A673 (cell line): ENCODE measurements at regions not wholly inside any gene's neighbourhood (a gene's known extent, or its start where the extent isn't known, plus 50 kb on each side); places are given as distances from the start of the nearest gene placed in this dataset.

Experiments
- BruUV-seq: library from RNA; stranded (reverse); fragments of 400-500 nt; replicated peaks from 2 replicates; lab custom pipeline; 2021; lab: Mats Ljungman, UMichigan
- CTCF ChIA-PET: fragments of 300-600 bp; sonication (Branson Sonifier 250); formaldehyde crosslinking; loops from one replicate; lab custom pipeline; 2022; ENCODE audit warnings: antibody characterized with exemption; lab: Charles Lee
- POLR2A ChIA-PET: fragments of 300-600 bp; sonication (Branson Sonifier 250); formaldehyde crosslinking; loops from one replicate; lab custom pipeline; 2022; ENCODE audit warnings: antibody characterized with exemption; ENCODE audit not compliant: low non-redundant PET; lab: Charles Lee
- DNase-seq: peaks from one replicate; pipeline ENCODE4 v3.0.0-alpha.2; 2015; ENCODE audit warnings: low spot score
- H3K27ac ChIP-seq: fragments of 200-600 bp; sonication (generic); 2 replicates; pipeline ENCODE4 v1.5.1; 2016; ENCODE audit warnings: mixed run types, low read depth, mild to moderate bottlenecking, mixed read lengths, antibody characterized with exemption, low read length; ENCODE audit not compliant: poor library complexity, severe bottlenecking
- H3K27me3 ChIP-seq: fragments of 200-600 bp; sonication (generic); replicated peaks from 2 replicates; pipeline ENCODE4 v1.6.1; 2017; ENCODE audit warnings: mixed run types, low read depth, mild to moderate bottlenecking, mixed read lengths, antibody characterized with exemption, low read length; ENCODE audit not compliant: insufficient read depth, poor library complexity
- H3K36me3 ChIP-seq: fragments of 200-600 bp; sonication (generic); 2 replicates; pipeline ENCODE4 v1.6.1; 2016; ENCODE audit warnings: mixed run types, mild to moderate bottlenecking, mixed read lengths, antibody characterized with exemption, low read length; ENCODE audit not compliant: insufficient read depth, poor library complexity, severe bottlenecking
- H3K4me1 ChIP-seq: fragments of 200-600 bp; sonication (generic); 2 replicates; pipeline ENCODE4 v1.6.1; 2017; ENCODE audit warnings: mixed run types, mild to moderate bottlenecking, mixed read lengths, antibody characterized with exemption, low read length; ENCODE audit not compliant: insufficient read depth, poor library complexity, severe bottlenecking
- H3K4me3 ChIP-seq: fragments of 200-600 bp; sonication (generic); 2 replicates; pipeline ENCODE4 v1.5.1; 2016; ENCODE audit warnings: low read depth, mixed run types, mild to moderate bottlenecking, mixed read lengths, low read length; ENCODE audit not compliant: poor library complexity, severe bottlenecking
- H3K9me3 ChIP-seq: fragments of 200-600 bp; sonication (generic); 2 replicates; pipeline ENCODE4 v1.6.1; 2016; ENCODE audit warnings: mixed run types, low read depth, mild to moderate bottlenecking, mixed read lengths, antibody characterized with exemption, low read length; ENCODE audit not compliant: poor library complexity, severe bottlenecking
- CTCF ChIP-seq: fragments of 300-800, 200-600 bp; sonication (generic); conservative IDR thresholded peaks from 2 replicates; pipeline ENCODE4 v1.5.1; 2017; ENCODE audit warnings: low read depth, mild to moderate bottlenecking, antibody characterized with exemption, low read length, moderate library complexity, mixed read lengths
- EZH2 ChIP-seq: fragments of 200-600 bp; sonication (generic); IDR thresholded peaks from 2 replicates; pipeline ENCODE4 v1.6.1; 2017; ENCODE audit warnings: borderline replicate concordance, low read depth, mild to moderate bottlenecking, mixed read lengths, antibody characterized with exemption, low read length; ENCODE audit not compliant: poor library complexity, severe bottlenecking
- intact Hi-C: fragments of 100-400 bp; cut with micrococcal nuclease; formaldehyde crosslinking; loops from one replicate; pipeline ENCODE4 v1.10.0; 2022; ENCODE audit not compliant: unreplicated experiment

GRCh38 chr12:72148709-72149108, 123.5 kb upstream of the TRHDE start:
- Histone ChIP-seq H3K36me3 (no peaks in the 10 kb centered on the region), H3K9me3 (no peaks in the 10 kb centered on the region), H3K27me3 (no peaks in the 10 kb centered on the region), H3K4me1 (no peaks in the 10 kb centered on the region), H3K4me3 (no peak overlapping the region), H3K27ac (no peak overlapping the region)
- TF ChIP-seq CTCF (no peak), EZH2 (no peak)
- peak; percentile 9 for DNase-seq
- intact Hi-C loops = no loop called here
- no TSS peak for BruUV-seq
- ChIA-PET CTCF (no interaction called here), POLR2A (no interaction called here)

GRCh38 chr12:72162875-72163274, 109.3 kb upstream of the TRHDE start:
- no peaks in the 10 kb centered on the region for H3K4me1 ChIP-seq
- no TSS peak for BruUV-seq
- CTCF ChIA-PET = no interaction called here
- intact Hi-C loops = no loop called here
- H3K27me3 ChIP-seq = no peaks in the 10 kb centered on the region
- H3K9me3 ChIP-seq = no peaks in the 10 kb centered on the region
- TF ChIP-seq CTCF (no peak), EZH2 (no peak)
- H3K27ac ChIP-seq = no peak overlapping the region
- no peak overlapping the region for H3K4me3 ChIP-seq
- no peaks in the 10 kb centered on the region for H3K36me3 ChIP-seq
- POLR2A ChIA-PET = no interaction called here
- DNase-seq = no peak

- no TSS peak for BruUV-seq
Measured at GRCh38 chr12:72168851-72169250, 103.3 kb upstream of the TRHDE start.

More at GRCh38 chr12:72168851-72169250, 103.3 kb upstream of the TRHDE start:
- no peaks in the 10 kb centered on the region for H3K27me3 ChIP-seq
- no peak overlapping the region for H3K27ac ChIP-seq
- ChIA-PET CTCF (interaction anchor here (0.6 kb wide), 1 partner anchor 105 kb away, joined by 6 read pairs; no protein-coding TSS in a partner anchor), POLR2A (interaction anchor here (0.6 to 0.7 kb wide), 3 partner anchors 50 to 165 kb away, joined by 3 to 7 read pairs (median 5); no protein-coding TSS in a partner anchor)
- H3K4me1 ChIP-seq = no peaks in the 10 kb centered on the region
- H3K4me3 ChIP-seq = no peak overlapping the region
- no peak for TF ChIP-seq EZH2
- no peak for TF ChIP-seq CTCF
- H3K9me3 ChIP-seq = no peaks in the 10 kb centered on the region
- intact Hi-C loops = no loop called here
- no peak for DNase-seq
- H3K36me3 ChIP-seq = no peaks in the 10 kb centered on the region
